IPS-NIHi7 (cell line): ENCODE measurements at regions not wholly inside any gene's neighbourhood (a gene's known extent, or its start where the extent isn't known, plus 50 kb on each side); places are given as distances from the start of the nearest gene placed in this dataset.

ENCODE experiments used
- DNase-seq: peaks from one replicate; pipeline ENCODE4 v3.0.0; 2012; ENCODE audit warnings: mixed read lengths; ENCODE audit errors: extremely low spot score

GRCh38 chr12:77130193-77130592, 64.8 kb upstream of the E2F7 start:
- DNase-seq, result no peak

GRCh38 chr12:77124767-77125166, 59.4 kb upstream of the E2F7 start:
- DNase-seq, result no peak

GRCh38 chr12:77122661-77123060, 57.3 kb upstream of the E2F7 start:
- DNase-seq, result no peak

GRCh38 chr12:77122236-77122635, 56.9 kb upstream of the E2F7 start:
- no peak for DNase-seq

- no peak for DNase-seq
These were observed 55.1 kb upstream of the E2F7 start for GRCh38 chr12:77120156-77121085.

- DNase-seq, result no peak
These were observed 53.3 kb upstream of the E2F7 start for GRCh38 chr12:77118696-77119095.

- no peak for DNase-seq
These were observed 50.9 kb upstream of the E2F7 start for GRCh38 chr12:77116277-77116676.

GRCh38 chr12:77115471-77115870, 50.1 kb upstream of the E2F7 start:
- DNase-seq, result no peak
